ENCODE measurements at regions not wholly inside any gene's neighbourhood (a gene's known extent, or its start where the extent isn't known, plus 50 kb on each side); places are given as distances from the start of the nearest gene placed in this dataset.

DNA sequence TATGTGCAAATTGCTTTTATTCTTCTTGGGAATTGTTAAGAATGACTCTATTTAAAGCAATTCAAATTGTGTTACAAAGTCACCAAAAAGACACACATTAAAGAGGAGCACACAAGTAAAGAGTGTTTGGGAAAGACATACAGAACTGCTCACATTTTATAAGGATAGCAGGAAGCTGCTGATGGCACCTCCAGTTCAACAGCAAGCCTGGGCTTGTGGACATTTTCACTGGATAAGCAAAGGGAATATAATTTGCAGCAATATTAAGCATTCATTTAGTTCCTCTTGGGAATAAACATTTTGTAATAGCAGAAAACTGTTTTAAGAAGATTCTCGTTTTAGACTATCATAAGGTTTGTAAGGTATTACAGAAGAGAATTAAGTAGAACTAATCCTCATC is 1271.9 kb downstream of the ZPLD1 start:
- no peak for TF ChIP-seq EZH2phosphoT487 (IDR thresholded peaks at IDR 0.05)
- TF ChIP-seq, protein P1, sequence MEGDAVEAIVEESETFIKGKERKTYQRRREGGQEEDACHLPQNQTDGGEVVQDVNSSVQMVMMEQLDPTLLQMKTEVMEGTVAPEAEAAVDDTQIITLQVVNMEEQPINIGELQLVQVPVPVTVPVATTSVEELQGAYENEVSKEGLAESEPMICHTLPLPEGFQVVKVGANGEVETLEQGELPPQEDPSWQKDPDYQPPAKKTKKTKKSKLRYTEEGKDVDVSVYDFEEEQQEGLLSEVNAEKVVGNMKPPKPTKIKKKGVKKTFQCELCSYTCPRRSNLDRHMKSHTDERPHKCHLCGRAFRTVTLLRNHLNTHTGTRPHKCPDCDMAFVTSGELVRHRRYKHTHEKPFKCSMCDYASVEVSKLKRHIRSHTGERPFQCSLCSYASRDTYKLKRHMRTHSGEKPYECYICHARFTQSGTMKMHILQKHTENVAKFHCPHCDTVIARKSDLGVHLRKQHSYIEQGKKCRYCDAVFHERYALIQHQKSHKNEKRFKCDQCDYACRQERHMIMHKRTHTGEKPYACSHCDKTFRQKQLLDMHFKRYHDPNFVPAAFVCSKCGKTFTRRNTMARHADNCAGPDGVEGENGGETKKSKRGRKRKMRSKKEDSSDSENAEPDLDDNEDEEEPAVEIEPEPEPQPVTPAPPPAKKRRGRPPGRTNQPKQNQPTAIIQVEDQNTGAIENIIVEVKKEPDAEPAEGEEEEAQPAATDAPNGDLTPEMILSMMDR (IDR thresholded peaks at IDR 0.05), result no peak
- TF ChIP-seq EZH2 (IDR thresholded peaks at IDR 0.05), result no peak
- Histone ChIP-seq H2AFZ (replicated peaks) (no peak overlapping the region), H3K4me1 (no peaks in the 10 kb centered on the region), H3K9ac (no peak overlapping the region), H3K4me2 (no peak overlapping the region), H3K9me3 (ENCODE audit: low read depth) (no peaks in the 10 kb centered on the region), H4K20me1 (ENCODE audit: low read depth) (no peaks in the 10 kb centered on the region), H3K36me3 (no peaks in the 10 kb centered on the region), H3K4me3 (no peak overlapping the region), H3K27me3 (no peaks in the 10 kb centered on the region), H3K79me2 (ENCODE audit: low read depth) (no peaks in the 10 kb centered on the region), H3F3A (ENCODE audit: low read depth) (no peaks in the 10 kb centered on the region), H3K27ac (no peak overlapping the region)
- DNase-seq (ENCODE audit: low spot score), result no peak
- Mint-ChIP-seq H3K4me1 (no peaks in the 10 kb centered on the region), H3K36me3 (no peaks in the 10 kb centered on the region), H3K27ac (no peak overlapping the region), H3K4me3 (no peak overlapping the region), H3K9me3 (no peaks in the 10 kb centered on the region), H3K27me3 (ENCODE audit: insufficient read depth, low read depth) (no peaks in the 10 kb centered on the region)

DNA sequence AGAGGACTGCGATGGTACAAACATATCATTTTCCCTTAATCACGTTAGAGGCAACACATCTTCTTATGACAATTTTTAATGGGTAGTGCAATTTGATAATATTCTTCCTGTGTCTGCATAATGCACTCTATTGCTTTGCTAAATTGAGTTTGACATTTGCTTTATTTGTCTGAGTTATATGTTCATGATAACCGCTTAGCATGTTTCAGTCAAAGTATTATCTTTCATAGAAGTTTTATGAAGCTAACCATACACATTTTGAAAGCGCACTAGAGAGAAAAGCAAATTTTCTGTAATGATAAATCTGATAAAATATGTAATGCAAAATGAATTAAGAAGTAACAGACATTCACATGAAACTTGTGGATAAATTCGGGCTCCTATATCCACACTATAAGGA is 1276.9 kb downstream of the ZPLD1 start:
- no peak overlapping the region for H2AFZ ChIP-seq (replicated peaks)
- H3K27ac Mint-ChIP-seq, result no peak overlapping the region
- no peaks in the 10 kb centered on the region for H4K20me1 ChIP-seq (ENCODE audit: low read depth)

DNA sequence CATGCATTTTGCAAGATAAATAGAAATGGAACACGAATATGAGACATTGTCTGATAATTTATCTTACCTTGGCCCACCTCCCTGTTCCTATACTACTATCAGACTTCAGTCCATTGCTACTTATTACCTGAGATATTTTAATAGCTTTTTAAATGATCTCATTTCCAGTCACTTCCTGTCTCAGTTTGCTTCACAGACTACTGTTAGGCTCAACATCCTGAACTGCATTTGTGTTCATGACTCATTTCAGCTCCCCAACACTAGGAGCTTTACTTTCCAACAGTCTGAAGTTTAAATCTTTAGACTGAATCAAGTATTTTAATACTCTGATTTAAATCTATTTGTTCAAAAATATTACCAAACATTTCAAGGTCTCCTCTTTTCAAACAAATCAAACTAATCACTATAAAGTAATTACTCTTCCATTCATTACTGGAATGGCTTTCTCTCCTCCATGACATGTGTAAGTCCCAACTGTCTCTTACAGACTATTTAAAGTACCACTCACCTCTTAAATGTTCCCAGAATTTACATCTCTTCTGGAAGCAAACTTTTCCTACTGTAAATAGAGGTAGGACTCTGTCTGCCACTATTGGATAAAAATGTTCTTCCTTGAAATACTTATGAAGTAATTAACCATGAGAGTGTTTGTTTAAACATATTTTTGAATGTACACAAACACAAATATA is 1277.6 kb downstream of the ZPLD1 start:
- no peaks in the 10 kb centered on the region for H3K36me3 ChIP-seq
- H2AFZ ChIP-seq (replicated peaks), result no peak overlapping the region
- no peak overlapping the region for H3K9ac ChIP-seq
- H4K20me1 ChIP-seq (ENCODE audit: low read depth), result no peaks in the 10 kb centered on the region
- no peak overlapping the region for H3K4me3 Mint-ChIP-seq
- H3K27ac Mint-ChIP-seq, result no peak overlapping the region
- H3K9me3 Mint-ChIP-seq, result no peaks in the 10 kb centered on the region
- no peak overlapping the region for H3K27ac ChIP-seq
- no peaks in the 10 kb centered on the region for H3K4me1 Mint-ChIP-seq
- TF ChIP-seq, protein P1 (IDR thresholded peaks at IDR 0.05), result no peak
- no peak for TF ChIP-seq EZH2 (IDR thresholded peaks at IDR 0.05)
- no peak for TF ChIP-seq EZH2phosphoT487 (IDR thresholded peaks at IDR 0.05)
- DNase-seq (ENCODE audit: low spot score), result no peak
- H3K27me3 ChIP-seq, result no peaks in the 10 kb centered on the region
- H3K36me3 Mint-ChIP-seq, result no peaks in the 10 kb centered on the region
- H3K4me2 ChIP-seq, result no peak overlapping the region
- no peaks in the 10 kb centered on the region for H3K27me3 Mint-ChIP-seq (ENCODE audit: insufficient read depth, low read depth)
- H3K4me1 ChIP-seq, result no peaks in the 10 kb centered on the region
- H3F3A ChIP-seq (ENCODE audit: low read depth), result no peaks in the 10 kb centered on the region
- no peaks in the 10 kb centered on the region for H3K9me3 ChIP-seq (ENCODE audit: low read depth)
- no peak overlapping the region for H3K4me3 ChIP-seq
- no peaks in the 10 kb centered on the region for H3K79me2 ChIP-seq (ENCODE audit: low read depth)

More for the DNA sequence above, 1276.9 kb downstream of the ZPLD1 start:
- H3K27me3 Mint-ChIP-seq (ENCODE audit: insufficient read depth, low read depth), result no peaks in the 10 kb centered on the region
- H3K36me3 Mint-ChIP-seq, result no peaks in the 10 kb centered on the region
- H3K9me3 Mint-ChIP-seq, result no peaks in the 10 kb centered on the region
- H3K4me3 Mint-ChIP-seq, result no peak overlapping the region
- Histone ChIP-seq H3K27ac (no peak overlapping the region), H3K4me2 (no peak overlapping the region), H3K27me3 (no peaks in the 10 kb centered on the region), H3K9ac (no peak overlapping the region), H3K4me1 (no peaks in the 10 kb centered on the region), H3K79me2 (ENCODE audit: low read depth) (no peaks in the 10 kb centered on the region), H3K4me3 (no peak overlapping the region), H3K36me3 (no peaks in the 10 kb centered on the region), H3F3A (ENCODE audit: low read depth) (no peaks in the 10 kb centered on the region), H3K9me3 (ENCODE audit: low read depth) (no peaks in the 10 kb centered on the region)
- no peak for DNase-seq (ENCODE audit: low spot score)
- TF ChIP-seq EZH2 (IDR thresholded peaks at IDR 0.05), result no peak
- no peak for TF ChIP-seq EZH2phosphoT487 (IDR thresholded peaks at IDR 0.05)
- TF ChIP-seq, protein P1 (IDR thresholded peaks at IDR 0.05), result no peak
- no peaks in the 10 kb centered on the region for H3K4me1 Mint-ChIP-seq

Measured in neural progenitor cell (in vitro differentiated cells).